Thymus (tissue), 11 donors: ENCODE measurements at regions not wholly inside any gene's neighbourhood (a gene's known extent, or its start where the extent isn't known, plus 50 kb on each side); places are given as distances from the start of the nearest gene placed in this dataset.

Experiments used
- DNase-seq, 9 donors: peaks; one replicate each; pipeline ENCODE4 v3.0.0-alpha.2; 2013; ENCODE audit warnings: low spot score in 9 of 9, low read depth in 6 of 9, missing footprints in 1 of 9
- H3K27ac ChIP-seq, 2 donors: one replicate each; pipeline ENCODE4 v1.5.1; 2013; ENCODE audit warnings: control low read depth in 1 of 2, low read depth in 1 of 2, low read length in 1 of 2, mild to moderate bottlenecking in 1 of 2, moderate library complexity in 1 of 2
- H3K27me3 ChIP-seq, 2 donors: one replicate each; pipeline ENCODE4 v1.5.1; 2013; ENCODE audit warnings: low read length in 1 of 2; ENCODE audit not compliant: control insufficient read depth in 2 of 2, insufficient read depth in 1 of 2
- H3K36me3 ChIP-seq, 2 donors: one replicate each; pipeline ENCODE4 v1.5.1; 2013; ENCODE audit warnings: low read length in 1 of 2, mild to moderate bottlenecking in 1 of 2, moderate library complexity in 1 of 2; ENCODE audit not compliant: control insufficient read depth in 2 of 2, insufficient read depth in 2 of 2
- H3K4me1 ChIP-seq, 2 donors: one replicate each; pipeline ENCODE4 v1.5.1; 2013; ENCODE audit warnings: low read length in 2 of 2; ENCODE audit not compliant: control insufficient read depth in 2 of 2, insufficient read depth in 2 of 2
- H3K4me3 ChIP-seq, 2 donors: one replicate each; pipeline ENCODE4 v1.5.1; 2013; ENCODE audit warnings: low read length in 2 of 2, control low read depth in 1 of 2, mild to moderate bottlenecking in 1 of 2
- H3K9me3 ChIP-seq, 2 donors: one replicate each; pipeline ENCODE4 v1.5.1; 2013; ENCODE audit warnings: low read length in 1 of 2, mild to moderate bottlenecking in 1 of 2; ENCODE audit not compliant: control insufficient read depth in 2 of 2, insufficient read depth in 1 of 2
- WGBS: extraction: QIAGEN DNeasy Blood & Tissue Kit; methylation state at CpG from one replicate; pipeline ENCODE4 v1.1.7; 2013; 5-methylcytosine and 5-hydroxymethylcytosine counted together
- donor health status: healthy.

- 96% methylated on average over 27 of the region's 27 CpGs for WGBS
- Histone ChIP-seq H3K4me3 (no peak overlapping the region), H3K9me3 (no peaks in the 10 kb centered on the region), H3K27me3 (no peaks in the 10 kb centered on the region), H3K4me1 (no peaks in the 10 kb centered on the region), H3K36me3 (no peaks in the 10 kb centered on the region), H3K27ac (no peak overlapping the region)
- DNase-seq = no peak
These were observed 104.7 kb downstream of the PXDC1 start for GRCh38 chr6:3646616-3647362.

- 95% methylated on average over 6 of the region's 6 CpGs for WGBS
- Histone ChIP-seq H3K27ac (no peak overlapping the region), H3K27me3 (no peaks in the 10 kb centered on the region), H3K4me1 (no peaks in the 10 kb centered on the region), H3K4me3 (no peak overlapping the region), H3K9me3 (no peaks in the 10 kb centered on the region), H3K36me3 (no peaks in the 10 kb centered on the region)
- no peak for DNase-seq
These were observed 106.8 kb downstream of the PXDC1 start for GRCh38 chr6:3644739-3645012.

GRCh38 chr6:3643921-3644738, 107.4 kb downstream of the PXDC1 start:
- no peak for DNase-seq
- 95% methylated on average over 10 of the region's 10 CpGs for WGBS

GRCh38 chr6:3640868-3641267, 110.6 kb downstream of the PXDC1 start:
- no peaks in the 10 kb centered on the region for H3K36me3 ChIP-seq
- no peak for DNase-seq
- no peaks in the 10 kb centered on the region for H3K27me3 ChIP-seq
- H3K4me3 ChIP-seq = no peak overlapping the region
- H3K4me1 ChIP-seq = no peaks in the 10 kb centered on the region
- H3K27ac ChIP-seq = no peak overlapping the region
- 83% methylated on average over 2 of the region's 2 CpGs for WGBS
- no peaks in the 10 kb centered on the region for H3K9me3 ChIP-seq

More at GRCh38 chr6:3643921-3644738, 107.4 kb downstream of the PXDC1 start:
- H3K27me3 ChIP-seq = no peaks in the 10 kb centered on the region
- no peaks in the 10 kb centered on the region for H3K36me3 ChIP-seq
- no peaks in the 10 kb centered on the region for H3K9me3 ChIP-seq
- H3K4me1 ChIP-seq = no peaks in the 10 kb centered on the region
- H3K27ac ChIP-seq = no peak overlapping the region
- no peak overlapping the region for H3K4me3 ChIP-seq

- Histone ChIP-seq H3K27me3 (no peaks in the 10 kb centered on the region), H3K36me3 (no peaks in the 10 kb centered on the region), H3K4me1 (no peaks in the 10 kb centered on the region), H3K9me3 (no peaks in the 10 kb centered on the region), H3K4me3 (no peak overlapping the region), H3K27ac (no peak overlapping the region)
- WGBS = 74% methylated on average over 4 of the region's 4 CpGs
- DNase-seq = no peak
These were observed 112.9 kb downstream of the PXDC1 start for GRCh38 chr6:3638662-3639061.

GRCh38 chr6:3636060-3636459, 115.5 kb downstream of the PXDC1 start:
- H3K9me3 ChIP-seq = no peaks in the 10 kb centered on the region
- 94% methylated on average over 8 of the region's 8 CpGs for WGBS

GRCh38 chr6:3635482-3635881, 116.0 kb downstream of the PXDC1 start:
- Histone ChIP-seq H3K4me1 (no peaks in the 10 kb centered on the region), H3K27me3 (no peaks in the 10 kb centered on the region), H3K27ac (no peak overlapping the region), H3K9me3 (no peaks in the 10 kb centered on the region), H3K36me3 (no peaks in the 10 kb centered on the region), H3K4me3 (no peak overlapping the region)
- DNase-seq = no peak
- WGBS = 94% methylated on average over 4 of the region's 4 CpGs

More at GRCh38 chr6:3636060-3636459, 115.5 kb downstream of the PXDC1 start:
- H3K4me1 ChIP-seq = no peaks in the 10 kb centered on the region
- no peaks in the 10 kb centered on the region for H3K27me3 ChIP-seq
- H3K4me3 ChIP-seq = no peak overlapping the region
- DNase-seq = no peak
- H3K27ac ChIP-seq = no peak overlapping the region
- no peaks in the 10 kb centered on the region for H3K36me3 ChIP-seq

GRCh38 chr6:3634280-3634816, 117.2 kb downstream of the PXDC1 start:
- Histone ChIP-seq H3K4me3 (no peak overlapping the region), H3K27ac (no peak overlapping the region), H3K36me3 (no peaks in the 10 kb centered on the region), H3K9me3 (no peaks in the 10 kb centered on the region), H3K27me3 (no peaks in the 10 kb centered on the region), H3K4me1 (no peaks in the 10 kb centered on the region)
- no peak for DNase-seq
- 97% methylated on average over 5 of the region's 5 CpGs for WGBS

GRCh38 chr6:3633711-3634110, 117.8 kb downstream of the PXDC1 start:
- no peaks in the 10 kb centered on the region for H3K27me3 ChIP-seq
- 98% methylated on average over 5 of the region's 5 CpGs for WGBS
- H3K27ac ChIP-seq = no peak overlapping the region
- no peaks in the 10 kb centered on the region for H3K36me3 ChIP-seq
- no peak overlapping the region for H3K4me3 ChIP-seq
- no peaks in the 10 kb centered on the region for H3K9me3 ChIP-seq
- peaks cover 0 to 5% of the 10 kb centered on the region in 2 donors for H3K4me1 ChIP-seq
- DNase-seq = no peak
